DND-41 (cell line): ENCODE measurements at regions not wholly inside any gene's neighbourhood (a gene's known extent, or its start where the extent isn't known, plus 50 kb on each side); places are given as distances from the start of the nearest gene placed in this dataset.

ENCODE experiments used
- ATAC-seq: fragments of 200-7000 bp; cut with Tn5 transposase; 3 replicates; pipeline ENCODE4 v1.9.1; 2021; ENCODE audit warnings: low read depth; ENCODE audit not compliant: insufficient read depth
- DNase-seq: peaks from one replicate; pipeline ENCODE4 v3.0.0-alpha.2; 2020
- H2AFZ ChIP-seq: 2 replicates; pipeline ENCODE4 v1.6.0; 2012; ENCODE audit warnings: low read depth, low read length
- H3K27ac ChIP-seq: 2 replicates; pipeline ENCODE4 v1.5.1; 2012; ENCODE audit warnings: low read length, inconsistent platforms
- H3K27me3 ChIP-seq: fragments of 200-600 bp; sonication (generic); 2 replicates; pipeline ENCODE4 v1.6.0; 2012; ENCODE audit warnings: low read length, mild to moderate bottlenecking, inconsistent platforms; ENCODE audit not compliant: insufficient read depth, poor library complexity
- H3K36me3 ChIP-seq: 2 replicates; pipeline ENCODE4 v1.5.1; 2012; ENCODE audit warnings: low read length, inconsistent platforms; ENCODE audit not compliant: insufficient read depth
- H3K4me1 ChIP-seq: 2 replicates; pipeline ENCODE4 v1.5.1; 2012; ENCODE audit warnings: mild to moderate bottlenecking, low read length; ENCODE audit not compliant: insufficient read depth
- H3K4me2 ChIP-seq: 2 replicates; pipeline ENCODE4 v1.6.0; 2012; ENCODE audit warnings: mild to moderate bottlenecking, moderate library complexity, low read length, inconsistent platforms; ENCODE audit not compliant: insufficient read depth
- H3K4me3 ChIP-seq, 2 experiments: fragments of 200-600 bp in 1 of 2; shearing (Covaris generic) in 1 of 2; 2 replicates each; pipeline ENCODE4 v1.5.1; 2012 to 2016; ENCODE audit warnings: inconsistent platforms in 2 of 2, low read length in 2 of 2, mild to moderate bottlenecking in 2 of 2, low read depth in 1 of 2, moderate library complexity in 1 of 2
- H3K79me2 ChIP-seq: 2 replicates; pipeline ENCODE4 v1.6.0; 2012; ENCODE audit warnings: low read length, inconsistent platforms; ENCODE audit not compliant: insufficient read depth
- H3K9ac ChIP-seq: 2 replicates; pipeline ENCODE4 v1.6.0; 2012; ENCODE audit warnings: low read depth, mild to moderate bottlenecking, inconsistent platforms, low read length, moderate library complexity
- H3K9me3 ChIP-seq: 2 replicates; pipeline ENCODE4 v1.5.1; 2012; ENCODE audit warnings: low read length, moderate library complexity, mild to moderate bottlenecking, inconsistent platforms; ENCODE audit not compliant: insufficient read depth, severe bottlenecking
- H4K20me1 ChIP-seq: 2 replicates; pipeline ENCODE4 v1.6.0; 2012; ENCODE audit warnings: low read length; ENCODE audit not compliant: insufficient read depth
- EZH2 ChIP-seq: IDR thresholded peaks from 3 replicates; pipeline ENCODE4 v1.6.1; 2012; ENCODE audit warnings: borderline replicate concordance, low read depth, mild to moderate bottlenecking, moderate library complexity, low read length, inconsistent platforms; ENCODE audit not compliant: severe bottlenecking
- TF ChIP-seq, protein P1 (sequence below): IDR thresholded peaks from 2 replicates; pipeline ENCODE4 v1.5.1; 2012; ENCODE audit warnings: borderline replicate concordance, low read length, moderate library complexity, mild to moderate bottlenecking; ENCODE audit not compliant: poor library complexity, severe bottlenecking; ENCODE audit errors: extremely low read depth

DNA sequence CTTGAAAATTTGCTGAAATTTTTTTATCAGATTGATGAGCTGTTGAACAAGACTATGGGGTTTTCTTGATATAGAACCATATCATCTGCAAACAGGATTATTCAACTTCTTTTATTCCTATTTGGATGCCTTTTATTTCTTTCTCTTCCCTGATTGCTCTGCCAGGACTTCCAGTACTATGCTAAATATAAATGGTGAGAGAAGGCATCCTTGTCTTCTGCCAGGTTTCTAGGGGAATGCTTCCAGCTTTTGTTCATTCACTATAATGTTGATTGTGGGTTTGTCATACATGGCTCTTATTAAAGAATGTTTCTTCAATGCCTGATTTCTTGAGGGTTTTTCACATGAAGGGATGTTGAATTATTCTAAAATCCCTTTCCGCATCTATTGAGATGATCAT is 1139.5 kb downstream of the FAM133A start:
- no peak for DNase-seq

DNA sequence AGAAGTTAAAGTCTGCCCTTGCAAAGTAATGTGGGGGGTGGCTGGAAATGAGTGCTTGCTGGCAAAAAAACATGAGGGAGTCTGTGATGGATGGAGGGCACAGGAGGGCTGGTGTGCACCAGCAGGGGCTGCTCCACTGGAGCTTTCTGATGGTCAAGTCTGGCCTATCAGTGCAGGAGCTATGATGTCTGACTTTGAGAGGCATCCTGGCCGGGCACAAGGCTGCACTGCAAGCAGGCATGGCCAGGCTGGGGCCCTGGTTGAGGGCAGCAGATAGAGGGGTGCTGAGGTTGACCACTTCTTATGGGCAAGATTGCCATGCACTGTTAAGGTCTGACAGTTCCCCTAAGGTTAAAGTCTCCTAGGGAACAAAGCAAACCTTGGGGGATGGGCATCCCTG is 1140.2 kb downstream of the FAM133A start:
- Histone ChIP-seq H3K27me3 (no peaks in the 10 kb centered on the region), H3K9ac (no peak overlapping the region), H2AFZ (no peak overlapping the region), H3K4me1 (no peaks in the 10 kb centered on the region), H3K36me3 (no peaks in the 10 kb centered on the region), H3K79me2 (no peaks in the 10 kb centered on the region), H4K20me1 (no peaks in the 10 kb centered on the region), H3K9me3 (no peaks in the 10 kb centered on the region), H3K4me2 (no peak overlapping the region), H3K27ac (no peak overlapping the region), H3K4me3 (no peak overlapping the region)
- ATAC-seq: no peak
- TF ChIP-seq EZH2: no peak
- TF ChIP-seq, protein P1, sequence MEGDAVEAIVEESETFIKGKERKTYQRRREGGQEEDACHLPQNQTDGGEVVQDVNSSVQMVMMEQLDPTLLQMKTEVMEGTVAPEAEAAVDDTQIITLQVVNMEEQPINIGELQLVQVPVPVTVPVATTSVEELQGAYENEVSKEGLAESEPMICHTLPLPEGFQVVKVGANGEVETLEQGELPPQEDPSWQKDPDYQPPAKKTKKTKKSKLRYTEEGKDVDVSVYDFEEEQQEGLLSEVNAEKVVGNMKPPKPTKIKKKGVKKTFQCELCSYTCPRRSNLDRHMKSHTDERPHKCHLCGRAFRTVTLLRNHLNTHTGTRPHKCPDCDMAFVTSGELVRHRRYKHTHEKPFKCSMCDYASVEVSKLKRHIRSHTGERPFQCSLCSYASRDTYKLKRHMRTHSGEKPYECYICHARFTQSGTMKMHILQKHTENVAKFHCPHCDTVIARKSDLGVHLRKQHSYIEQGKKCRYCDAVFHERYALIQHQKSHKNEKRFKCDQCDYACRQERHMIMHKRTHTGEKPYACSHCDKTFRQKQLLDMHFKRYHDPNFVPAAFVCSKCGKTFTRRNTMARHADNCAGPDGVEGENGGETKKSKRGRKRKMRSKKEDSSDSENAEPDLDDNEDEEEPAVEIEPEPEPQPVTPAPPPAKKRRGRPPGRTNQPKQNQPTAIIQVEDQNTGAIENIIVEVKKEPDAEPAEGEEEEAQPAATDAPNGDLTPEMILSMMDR: no peak
- no peak for DNase-seq

More for the DNA sequence above, 1139.5 kb downstream of the FAM133A start:
- H2AFZ ChIP-seq: no peak overlapping the region
- no peak for ATAC-seq
- no peaks in the 10 kb centered on the region for H3K4me1 ChIP-seq
- no peaks in the 10 kb centered on the region for H3K27me3 ChIP-seq
- no peak for TF ChIP-seq EZH2
- TF ChIP-seq, protein P1: no peak
- H3K4me2 ChIP-seq: no peak overlapping the region
- H3K9me3 ChIP-seq: no peaks in the 10 kb centered on the region
- H3K79me2 ChIP-seq: no peaks in the 10 kb centered on the region
- no peak overlapping the region for H3K9ac ChIP-seq
- no peak overlapping the region for H3K27ac ChIP-seq
- H3K4me3 ChIP-seq: no peak overlapping the region
- no peaks in the 10 kb centered on the region for H3K36me3 ChIP-seq
- H4K20me1 ChIP-seq: no peaks in the 10 kb centered on the region

DNA sequence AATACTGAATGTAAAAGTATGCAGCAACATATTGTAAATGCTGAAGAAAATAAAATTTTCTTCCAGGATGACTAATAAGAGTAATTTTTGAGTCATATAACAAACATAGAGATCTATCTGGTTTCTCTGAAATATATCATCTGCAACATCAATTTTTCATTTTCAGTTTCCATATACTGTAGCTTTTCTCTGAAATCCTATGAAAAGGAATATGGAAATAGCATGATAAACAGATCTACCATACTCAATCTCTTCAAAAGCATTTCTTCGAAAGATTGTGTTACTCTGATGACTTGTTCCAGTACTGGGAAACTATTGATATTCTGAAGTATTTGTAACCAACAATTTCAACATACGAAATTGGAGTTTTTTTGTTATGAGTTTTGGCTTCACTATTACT is 1156.7 kb downstream of the FAM133A start:
- no peak overlapping the region for H3K9ac ChIP-seq
- DNase-seq (no peak), ATAC-seq (no peak)
- H3K4me3 ChIP-seq: no peak overlapping the region
- H3K4me1 ChIP-seq: no peaks in the 10 kb centered on the region
- no peaks in the 10 kb centered on the region for H4K20me1 ChIP-seq
- H3K4me2 ChIP-seq: no peak overlapping the region
- H3K27me3 ChIP-seq: no peaks in the 10 kb centered on the region
- no peaks in the 10 kb centered on the region for H3K9me3 ChIP-seq
- H3K36me3 ChIP-seq: no peaks in the 10 kb centered on the region
- H2AFZ ChIP-seq: no peak overlapping the region
- no peak for TF ChIP-seq EZH2
- TF ChIP-seq, protein P1: no peak
- H3K27ac ChIP-seq: no peak overlapping the region
- no peaks in the 10 kb centered on the region for H3K79me2 ChIP-seq

DNA sequence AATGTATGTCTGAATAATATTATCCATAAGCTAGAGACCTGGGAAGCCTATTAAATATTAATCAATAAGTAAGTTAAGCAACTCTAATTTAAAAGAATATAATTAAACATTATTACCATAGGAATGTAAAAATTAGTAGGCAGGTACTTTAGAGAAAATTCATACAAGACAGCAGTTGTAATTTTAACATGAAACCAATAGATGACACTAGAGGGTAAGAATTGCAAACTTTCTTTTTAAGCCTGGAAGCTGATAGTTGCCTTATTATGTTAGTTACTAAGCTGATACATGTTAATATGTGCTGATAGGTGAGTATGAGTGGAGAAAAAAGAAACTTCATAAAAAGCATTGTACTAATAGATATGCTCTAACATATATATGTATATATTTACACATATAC is 1157.4 kb downstream of the FAM133A start:
- no peaks in the 10 kb centered on the region for H3K4me1 ChIP-seq
- no peak overlapping the region for H3K4me2 ChIP-seq
- TF ChIP-seq, protein P1: peak; percentile 34
- no peak for TF ChIP-seq EZH2
- no peaks in the 10 kb centered on the region for H3K79me2 ChIP-seq
- H3K4me3 ChIP-seq: no peak overlapping the region
- no peaks in the 10 kb centered on the region for H3K9me3 ChIP-seq
- no peaks in the 10 kb centered on the region for H4K20me1 ChIP-seq
- no peak overlapping the region for H3K27ac ChIP-seq
- H3K27me3 ChIP-seq: no peaks in the 10 kb centered on the region
- H3K36me3 ChIP-seq: no peaks in the 10 kb centered on the region
- H3K9ac ChIP-seq: no peak overlapping the region
- DNase-seq (no peak), ATAC-seq (no peak)
- H2AFZ ChIP-seq: no peak overlapping the region
